ENCODE measurements at regions not wholly inside any gene's neighbourhood (a gene's known extent, or its start where the extent isn't known, plus 50 kb on each side); places are given as distances from the start of the nearest gene placed in this dataset.

DNA sequence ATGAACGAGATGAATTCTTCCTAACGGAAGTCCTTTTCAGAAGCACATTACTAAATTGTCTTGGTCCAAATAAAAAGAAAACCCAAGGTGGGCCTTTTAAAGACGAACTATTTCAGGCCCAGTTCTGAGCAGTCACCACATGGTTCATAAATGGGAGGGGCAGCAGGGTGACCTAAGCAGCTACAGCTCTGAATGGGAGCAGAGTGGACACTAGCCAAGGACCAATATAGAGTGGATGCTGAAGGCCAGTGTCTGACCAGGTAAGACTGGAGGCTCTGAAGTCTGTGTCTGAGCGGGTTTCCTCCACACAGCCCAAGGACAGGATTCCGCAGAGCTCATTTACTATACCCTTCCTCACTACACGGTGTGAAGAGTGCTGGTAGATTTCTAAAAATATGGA lies 159.1 kb downstream of the TMEM26 start:
- no peaks in the 10 kb centered on the region for H3K36me3 ChIP-seq (ENCODE audit: low read depth)
- H3K4me3 ChIP-seq = no peak overlapping the region
- DNase-seq (no peak), ATAC-seq (no peak)
- no peaks in the 10 kb centered on the region for H3K4me1 ChIP-seq (ENCODE audit: low read depth)
- no peaks in the 10 kb centered on the region for H3K9me3 ChIP-seq
- intact Hi-C loops (cut with DNase I, micrococcal nuclease) = no loop called here
- TF ChIP-seq, protein P1, sequence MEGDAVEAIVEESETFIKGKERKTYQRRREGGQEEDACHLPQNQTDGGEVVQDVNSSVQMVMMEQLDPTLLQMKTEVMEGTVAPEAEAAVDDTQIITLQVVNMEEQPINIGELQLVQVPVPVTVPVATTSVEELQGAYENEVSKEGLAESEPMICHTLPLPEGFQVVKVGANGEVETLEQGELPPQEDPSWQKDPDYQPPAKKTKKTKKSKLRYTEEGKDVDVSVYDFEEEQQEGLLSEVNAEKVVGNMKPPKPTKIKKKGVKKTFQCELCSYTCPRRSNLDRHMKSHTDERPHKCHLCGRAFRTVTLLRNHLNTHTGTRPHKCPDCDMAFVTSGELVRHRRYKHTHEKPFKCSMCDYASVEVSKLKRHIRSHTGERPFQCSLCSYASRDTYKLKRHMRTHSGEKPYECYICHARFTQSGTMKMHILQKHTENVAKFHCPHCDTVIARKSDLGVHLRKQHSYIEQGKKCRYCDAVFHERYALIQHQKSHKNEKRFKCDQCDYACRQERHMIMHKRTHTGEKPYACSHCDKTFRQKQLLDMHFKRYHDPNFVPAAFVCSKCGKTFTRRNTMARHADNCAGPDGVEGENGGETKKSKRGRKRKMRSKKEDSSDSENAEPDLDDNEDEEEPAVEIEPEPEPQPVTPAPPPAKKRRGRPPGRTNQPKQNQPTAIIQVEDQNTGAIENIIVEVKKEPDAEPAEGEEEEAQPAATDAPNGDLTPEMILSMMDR (IDR thresholded peaks at IDR 0.05) = no peak

DNA sequence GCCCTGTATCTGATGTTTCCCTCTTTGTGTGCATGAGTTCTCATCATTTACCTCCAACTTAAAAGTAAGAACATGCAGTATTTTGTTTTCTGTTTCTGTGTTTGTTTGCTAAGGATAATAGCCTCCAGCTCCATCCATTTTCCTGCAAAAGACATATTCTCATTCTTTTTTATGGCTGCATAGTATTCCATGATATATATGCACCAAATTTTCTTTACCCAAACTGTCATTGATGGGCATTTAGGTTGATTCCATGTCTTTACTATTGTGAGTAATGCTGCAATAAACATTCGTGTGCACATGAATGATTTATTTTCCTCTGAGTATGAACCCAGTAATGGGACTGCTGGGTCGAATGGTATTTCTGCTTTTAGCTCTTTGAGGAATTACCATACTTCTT lies 163.4 kb downstream of the TMEM26 start:
- DNase-seq (no peak), ATAC-seq (no peak)
- no peak overlapping the region for H3K4me3 ChIP-seq
- H3K9me3 ChIP-seq = no peaks in the 10 kb centered on the region
- TF ChIP-seq, protein P1 (IDR thresholded peaks at IDR 0.05) = no peak
- H3K4me1 ChIP-seq (ENCODE audit: low read depth) = no peaks in the 10 kb centered on the region
- no peaks in the 10 kb centered on the region for H3K36me3 ChIP-seq (ENCODE audit: low read depth)
- intact Hi-C loops (cut with DNase I, micrococcal nuclease) = loop anchor here (10.0 kb wide), 3 partner anchors 145 to 475 kb away; no protein-coding TSS in a partner anchor

- Histone ChIP-seq H3K4me1 (ENCODE audit: low read depth) (no peaks in the 10 kb centered on the region), H3K36me3 (ENCODE audit: low read depth) (no peaks in the 10 kb centered on the region), H3K4me3 (no peak overlapping the region), H3K9me3 (no peaks in the 10 kb centered on the region)
- intact Hi-C loops (cut with DNase I, micrococcal nuclease) = loop anchor here (10.0 kb wide), 3 partner anchors 142 to 472 kb away; no protein-coding TSS in a partner anchor
- TF ChIP-seq, protein P1 (IDR thresholded peaks at IDR 0.05) = no peak
- ATAC-seq (peak; percentile 78), DNase-seq (peak in 1 of 3 donors; percentile 25)
Observed at GRCh38 chr10:61286686-61287085, 166.5 kb downstream of the TMEM26 start.

DNA sequence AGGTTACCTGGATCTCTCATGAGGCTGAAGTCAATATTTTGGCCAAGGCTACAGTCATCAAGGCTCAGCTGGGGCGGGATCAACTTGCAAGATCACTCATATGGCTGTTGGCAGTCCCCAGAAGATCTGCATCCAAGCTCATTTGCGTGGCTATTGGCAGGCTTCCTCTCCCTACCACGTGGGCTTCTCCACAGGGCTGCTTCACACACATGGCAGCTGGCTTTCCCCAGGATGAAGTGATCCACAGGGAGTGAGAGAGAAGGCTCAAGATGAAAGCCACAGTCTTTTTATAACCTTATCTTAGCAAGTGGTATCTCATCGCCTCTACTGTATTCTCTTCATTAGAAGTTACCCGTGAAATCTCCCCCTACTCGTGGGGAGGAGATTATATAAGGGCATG lies 167.4 kb downstream of the TMEM26 start:
- DNase-seq (no peak), ATAC-seq (no peak)
- TF ChIP-seq, protein P1 (IDR thresholded peaks at IDR 0.05) = no peak
- H3K4me1 ChIP-seq (ENCODE audit: low read depth) = no peaks in the 10 kb centered on the region
- no peaks in the 10 kb centered on the region for H3K36me3 ChIP-seq (ENCODE audit: low read depth)
- no peak overlapping the region for H3K4me3 ChIP-seq
- intact Hi-C loops (cut with DNase I, micrococcal nuclease) = loop anchor here (10.0 kb wide), 3 partner anchors 141 to 471 kb away; no protein-coding TSS in a partner anchor
- H3K9me3 ChIP-seq = no peaks in the 10 kb centered on the region

- Histone ChIP-seq H3K36me3 (ENCODE audit: low read depth) (no peaks in the 10 kb centered on the region), H3K4me3 (no peak overlapping the region), H3K4me1 (ENCODE audit: low read depth) (no peaks in the 10 kb centered on the region), H3K9me3 (no peaks in the 10 kb centered on the region)
- intact Hi-C loops (cut with DNase I, micrococcal nuclease) = loop anchor here (5.0 to 10.0 kb wide), 4 partner anchors 140 to 470 kb away; no protein-coding TSS in a partner anchor
- DNase-seq (peak in 1 of 3 donors; percentile 35), ATAC-seq (peak; percentile 46)
- TF ChIP-seq, protein P1 (IDR thresholded peaks at IDR 0.05) = no peak
Observed at GRCh38 chr10:61284222-61284890, 168.8 kb downstream of the TMEM26 start.

All from mucosa of descending colon (tissue), 3 donors.